H1 (cell line): ENCODE measurements at regions not wholly inside any gene's neighbourhood (a gene's known extent, or its start where the extent isn't known, plus 50 kb on each side); places are given as distances from the start of the nearest gene placed in this dataset.

ENCODE experiments used
- CTCF ChIA-PET: fragments of 300-600 bp; sonication (Branson Sonifier 250); formaldehyde crosslinking; loops from one replicate; lab custom pipeline; 2021; ENCODE audit not compliant: partially characterized antibody; lab: Charles Lee
- POLR2A ChIA-PET: fragments of 300-600 bp; sonication (Branson Sonifier 250); formaldehyde crosslinking; loops from one replicate; lab custom pipeline; 2021; ENCODE audit warnings: inconsistent platforms; ENCODE audit not compliant: partially characterized antibody; lab: Charles Lee
- DNase-seq, 2 experiments: peaks; one replicate each; pipeline versions ENCODE4 v3.0.0 to v3.0.0-alpha.2; 2010 to 2022; ENCODE audit warnings: low spot score in 2 of 2, low read depth in 1 of 2, mixed read lengths in 1 of 2
- FAIRE-seq: peaks from 2 replicates; lab custom pipeline; 2011; peaks lifted over from hg19 to GRCh38; lab: Jason Lieb, UNC
- H2AFZ ChIP-seq: 2 replicates; pipeline ENCODE4 v1.8.1; 2012; ENCODE audit warnings: low read length, inconsistent platforms
- H2AK5ac ChIP-seq: 2 replicates; pipeline ENCODE4 v1.6.1; 2013; ENCODE audit warnings: low read depth, low read length
- H2BK120ac ChIP-seq: replicated peaks from 2 replicates; pipeline ENCODE3; 2013; ENCODE audit warnings: low read depth, low read length, inconsistent platforms
- H2BK12ac ChIP-seq: 2 replicates; pipeline ENCODE4 v1.6.1; 2013; ENCODE audit warnings: low read depth, low read length
- H2BK15ac ChIP-seq: 2 replicates; pipeline ENCODE4 v1.6.1; 2013; ENCODE audit warnings: low read length
- H2BK20ac ChIP-seq: 2 replicates; pipeline ENCODE4 v1.6.1; 2013; ENCODE audit warnings: low read length
- H2BK5ac ChIP-seq: 2 replicates; pipeline ENCODE4 v1.6.1; 2013; ENCODE audit warnings: low read depth, low read length
- H3K14ac ChIP-seq: 2 replicates; pipeline ENCODE4 v1.6.1; 2013; ENCODE audit warnings: inconsistent platforms; ENCODE audit not compliant: insufficient read length
- H3K18ac ChIP-seq: 2 replicates; pipeline ENCODE4 v1.6.1; 2013; ENCODE audit warnings: low read length; ENCODE audit errors: extremely low read depth
- H3K23ac ChIP-seq: 2 replicates; pipeline ENCODE4 v1.6.1; 2013; ENCODE audit warnings: inconsistent platforms; ENCODE audit not compliant: insufficient read length
- H3K23me2 ChIP-seq: 2 replicates; pipeline ENCODE4 v1.6.1; 2013; ENCODE audit warnings: low read depth, low read length
- H3K27ac ChIP-seq: 2 replicates; pipeline ENCODE4 v1.6.1; 2011; ENCODE audit warnings: low read depth, low read length, inconsistent platforms
- H3K27me3 ChIP-seq, 4 experiments: replicated peaks in 1 of 4; 1 replicate in 1 of 4; 2 replicates in 3 of 4; pipeline versions ENCODE4 v1.6.1 to v1.8.1; 2011 to 2013; ENCODE audit warnings: low read length in 3 of 4, mild to moderate bottlenecking in 3 of 4, inconsistent platforms in 2 of 4, mixed read lengths in 2 of 4, moderate library complexity in 1 of 4; ENCODE audit not compliant: control insufficient read depth in 3 of 4, insufficient read depth in 3 of 4; ENCODE audit errors: extremely low read depth in 1 of 4
- H3K36me3 ChIP-seq, 4 experiments: 2 replicates each; pipeline versions ENCODE4 v1.6.1 to v1.8.1; 2011 to 2013; ENCODE audit warnings: mild to moderate bottlenecking in 4 of 4, low read length in 3 of 4, moderate library complexity in 2 of 4, control low read depth in 1 of 4, inconsistent platforms in 1 of 4; ENCODE audit not compliant: insufficient read depth in 4 of 4, control insufficient read depth in 2 of 4
- H3K4ac ChIP-seq: replicated peaks from 2 replicates; pipeline ENCODE3; 2013; ENCODE audit warnings: low read length, low read depth, mixed read lengths, inconsistent platforms; ENCODE audit not compliant: insufficient read length
- H3K4me1 ChIP-seq, 4 experiments: replicated peaks in 1 of 4; 1 replicate in 1 of 4; 2 replicates in 3 of 4; pipeline versions ENCODE4 v1.6.1 to v1.8.1; 2011 to 2013; ENCODE audit warnings: low read length in 3 of 4, inconsistent platforms in 2 of 4, mixed read lengths in 1 of 4; ENCODE audit not compliant: insufficient read depth in 4 of 4, control insufficient read depth in 3 of 4
- H3K4me2 ChIP-seq, 2 experiments: 2 replicates each; pipeline versions ENCODE4 v1.6.1 to v1.8.1; 2011 to 2013; ENCODE audit warnings: low read depth in 2 of 2, low read length in 2 of 2, control low read depth in 1 of 2, inconsistent platforms in 1 of 2, mild to moderate bottlenecking in 1 of 2; ENCODE audit not compliant: insufficient read depth in 1 of 2
- H3K4me3 ChIP-seq, 4 experiments: fragments of 200-600, 300-600 bp in 1 of 4; sonication (generic), shearing (Covaris generic), sonication (Bioruptor Twin) in 1 of 4; 2 replicates each; pipeline versions ENCODE4 v1.5.1 to v1.8.1; 2011 to 2016; ENCODE audit warnings: low read length in 4 of 4, low read depth in 3 of 4, control low read depth in 2 of 4, inconsistent platforms in 2 of 4, mild to moderate bottlenecking in 2 of 4, mixed read lengths in 1 of 4, moderate library complexity in 1 of 4; ENCODE audit not compliant: insufficient read depth in 2 of 4; ENCODE audit errors: extremely low read depth in 1 of 4
- H3K56ac ChIP-seq: replicated peaks from 2 replicates; pipeline ENCODE3; 2013; ENCODE audit warnings: low read depth, mild to moderate bottlenecking, mixed read lengths, low read length, inconsistent platforms; ENCODE audit not compliant: insufficient read length
- H3K79me1 ChIP-seq: 2 replicates; pipeline ENCODE4 v1.6.1; 2013; ENCODE audit warnings: low read depth, low read length, control low read depth
- H3K79me2 ChIP-seq, 2 experiments: 2 replicates each; pipeline versions ENCODE4 v1.6.1 to v1.8.1; 2012 to 2013; ENCODE audit warnings: low read length in 2 of 2, mild to moderate bottlenecking in 2 of 2, inconsistent platforms in 1 of 2; ENCODE audit not compliant: insufficient read depth in 2 of 2, control insufficient read depth in 1 of 2
- H3K9ac ChIP-seq, 4 experiments: replicated peaks in 1 of 4; 1 replicate in 1 of 4; 2 replicates in 3 of 4; pipeline versions ENCODE4 v1.6.1 to v1.8.1; 2011 to 2013; ENCODE audit warnings: low read depth in 3 of 4, low read length in 3 of 4, control low read depth in 2 of 4, mild to moderate bottlenecking in 2 of 4, moderate library complexity in 2 of 4, inconsistent platforms in 1 of 4; ENCODE audit errors: extremely low read depth in 1 of 4
- H3K9me3 ChIP-seq, 2 experiments: 2 replicates each; pipeline versions ENCODE4 v1.6.1 to v1.8.1; 2012 to 2013; ENCODE audit warnings: mild to moderate bottlenecking in 2 of 2, moderate library complexity in 2 of 2, control low read depth in 1 of 2, inconsistent platforms in 1 of 2, low read depth in 1 of 2, low read length in 1 of 2, mixed read lengths in 1 of 2; ENCODE audit not compliant: insufficient read depth in 2 of 2
- H4K20me1 ChIP-seq, 2 experiments: replicated peaks in 1 of 2; 2 replicates each; pipeline versions ENCODE3 to v1.8.1; 2011 to 2013; ENCODE audit warnings: inconsistent platforms in 2 of 2, low read length in 2 of 2, mild to moderate bottlenecking in 1 of 2; ENCODE audit not compliant: insufficient read depth in 2 of 2, control insufficient read depth in 1 of 2
- H4K5ac ChIP-seq: 2 replicates; pipeline ENCODE4 v1.6.1; 2013; ENCODE audit warnings: low read length, low read depth, mixed read lengths, inconsistent platforms; ENCODE audit not compliant: insufficient read length
- H4K8ac ChIP-seq: 2 replicates; pipeline ENCODE4 v1.8.0; 2013; ENCODE audit warnings: mild to moderate bottlenecking, moderate library complexity, low read length, inconsistent platforms; ENCODE audit not compliant: insufficient read depth; ENCODE audit errors: extremely low read depth
- H4K91ac ChIP-seq: replicated peaks from 2 replicates; pipeline ENCODE3; 2013; ENCODE audit warnings: low read length, mixed read lengths, inconsistent platforms; ENCODE audit not compliant: insufficient read length
- EGR1 ChIP-seq: IDR thresholded peaks from 2 replicates; pipeline ENCODE4 v1.6.1; 2011; ENCODE audit warnings: low read depth, low read length, borderline replicate concordance
- WGBS, 2 experiments: shearing (Covaris generic) in 1 of 2; methylation state at CpG; one replicate each; pipeline versions ENCODE4 v1.1.6 to v1.1.7; 2013 to 2015; ENCODE audit warnings: low lambda C conversion rate in 2 of 2, mixed read lengths in 2 of 2, inconsistent platforms in 1 of 2, low coverage in 1 of 2, missing lambda C conversion rate in 1 of 2; ENCODE audit not compliant: insufficient replicate concordance in 2 of 2, insufficient coverage in 1 of 2, insufficient read length in 1 of 2; ENCODE audit errors: extremely low coverage in 1 of 2, missing lambda C conversion rate in 1 of 2; 5-methylcytosine and 5-hydroxymethylcytosine counted together

GRCh38 chr9:17987189-17987588 lies 408.3 kb downstream of the SH3GL2 start:
- WGBS, 2 experiments, result 75 to 100% methylated on average over 2 to 5 of the region's 5 CpGs
- Histone ChIP-seq H3K56ac (no peak overlapping the region), H2BK120ac (no peak overlapping the region), H2BK15ac (no peak overlapping the region), H2AFZ (no peak overlapping the region), H3K36me3 (no peaks in the 10 kb centered on the region), H2BK12ac (no peak overlapping the region), H2BK5ac (no peak overlapping the region), H3K79me2 (no peaks in the 10 kb centered on the region), H3K4ac (no peak overlapping the region), H3K4me1 (no peaks in the 10 kb centered on the region; a peak in 1 of 7 replicates), H4K5ac (no peak overlapping the region), H3K79me1 (no peaks in the 10 kb centered on the region), H3K18ac (no peak overlapping the region), H3K9ac (no peak overlapping the region), H3K27ac (no peak overlapping the region), H4K20me1 (no peaks in the 10 kb centered on the region), H3K23me2 (no peaks in the 10 kb centered on the region), H3K23ac (no peak overlapping the region), H4K91ac (no peak overlapping the region), H3K4me3 (no peak overlapping the region), H3K27me3 (no peaks in the 10 kb centered on the region), H3K14ac (no peak overlapping the region), H4K8ac (no peak overlapping the region), H2BK20ac (no peak overlapping the region), H3K9me3 (no peaks in the 10 kb centered on the region), H3K4me2 (no peak overlapping the region), H2AK5ac (no peak overlapping the region)
- ChIA-PET POLR2A (no interaction called here), CTCF (no interaction called here)
- no peak for DNase-seq
- TF ChIP-seq EGR1, result no peak
- no peak for FAIRE-seq
